Fibroblast of skin of left quadriceps (primary cell): ENCODE measurements at regions not wholly inside any gene's neighbourhood (a gene's known extent, or its start where the extent isn't known, plus 50 kb on each side); places are given as distances from the start of the nearest gene placed in this dataset.
A peak's percentile ranks its signal among the peaks of the same experiment; 100 is the strongest.
"Not testable (repeated sequence)": the region's sequence is repeated elsewhere in the genome, so short reads cannot be mapped to it uniquely, and the experiment has no call there.

Source experiments
- DNase-seq, 2 experiments: peaks; one replicate each; pipeline ENCODE4 v3.0.0-alpha.2; 2013; ENCODE audit warnings: low read depth in 2 of 2

DNA sequence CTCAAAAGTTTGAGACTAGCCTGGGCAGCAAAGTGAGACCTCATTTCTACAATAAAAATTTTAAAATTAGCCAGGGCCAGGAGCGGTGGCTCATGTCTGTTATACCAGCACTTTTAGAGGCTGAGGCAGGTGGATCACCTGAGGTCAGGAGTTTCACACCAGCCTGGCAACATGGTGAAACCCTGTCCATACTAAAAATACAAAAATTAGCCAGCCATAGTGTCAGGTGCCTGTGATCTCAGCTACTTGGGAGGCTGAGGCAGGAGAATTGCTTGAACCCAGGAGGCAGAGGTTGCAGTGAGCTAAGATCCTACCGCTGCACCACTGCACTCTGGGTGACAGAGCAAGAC, 85.1 kb upstream of the MAP4 start:
- not testable (repeated sequence) for DNase-seq

DNA sequence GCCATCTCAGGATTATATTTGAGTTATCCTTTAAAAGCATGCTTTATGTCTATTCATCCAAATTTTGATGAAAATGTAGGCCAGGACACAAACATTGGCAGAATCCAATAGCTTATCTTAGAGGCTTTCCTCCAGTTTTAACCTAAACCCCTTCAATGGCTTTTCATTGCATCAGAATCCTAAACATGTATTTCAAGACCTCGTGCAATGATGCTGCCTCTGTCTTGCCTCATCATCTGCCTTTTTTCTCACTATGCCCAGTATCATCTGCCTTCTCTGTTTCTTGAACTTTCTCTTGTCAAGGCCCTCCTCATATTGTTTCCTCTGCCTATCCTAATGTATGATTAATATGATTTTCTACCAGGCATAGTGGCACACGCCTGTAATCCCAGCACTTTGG, 76.1 kb upstream of the MAP4 start:
- no peak for DNase-seq

DNA sequence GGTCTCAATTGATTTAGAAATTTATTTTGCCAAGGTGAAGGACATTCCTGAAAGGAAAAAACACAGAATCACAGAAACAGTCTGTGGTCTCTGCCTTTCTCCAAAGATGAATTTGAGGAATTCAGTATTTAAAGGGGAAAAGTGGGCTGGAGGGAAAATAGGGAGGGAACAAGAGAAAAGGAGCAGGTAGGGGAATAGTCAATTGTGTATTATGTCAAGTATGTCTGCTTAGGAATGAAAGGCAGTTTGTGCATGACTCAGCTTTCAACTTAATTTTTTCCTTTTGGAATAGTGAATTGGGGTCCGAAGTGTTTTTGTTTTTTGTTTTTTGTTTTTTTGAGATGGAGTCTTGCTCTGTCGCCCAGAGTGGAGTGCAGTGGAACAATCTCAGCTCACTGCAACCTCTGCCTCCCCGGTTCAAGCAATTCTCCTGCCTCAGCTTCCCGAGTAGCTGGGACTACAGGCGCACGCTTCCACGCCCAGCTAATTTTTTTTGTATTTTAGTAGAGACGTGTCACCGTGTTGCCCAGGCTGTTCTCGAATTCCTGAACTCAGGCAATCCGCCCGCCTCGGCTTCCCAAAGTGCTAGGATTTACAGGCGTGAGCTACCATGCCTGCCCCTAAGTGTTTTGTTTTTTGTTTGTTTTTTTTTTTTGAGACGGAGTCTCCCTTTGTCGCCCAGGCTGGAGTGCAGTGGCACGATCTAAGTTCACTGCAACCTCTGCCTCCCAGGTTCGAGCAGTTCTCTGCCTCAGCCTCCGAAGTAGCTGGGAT, 74.1 kb upstream of the MAP4 start:
- no peak for DNase-seq

- peak; percentile 94 for DNase-seq
Measured at GRCh38 chr3:48088749-48089466, 72.7 kb upstream of the MAP4 start.

- no peak for DNase-seq
Measured at GRCh38 chr3:48088056-48088748, 72.0 kb upstream of the MAP4 start.

DNA sequence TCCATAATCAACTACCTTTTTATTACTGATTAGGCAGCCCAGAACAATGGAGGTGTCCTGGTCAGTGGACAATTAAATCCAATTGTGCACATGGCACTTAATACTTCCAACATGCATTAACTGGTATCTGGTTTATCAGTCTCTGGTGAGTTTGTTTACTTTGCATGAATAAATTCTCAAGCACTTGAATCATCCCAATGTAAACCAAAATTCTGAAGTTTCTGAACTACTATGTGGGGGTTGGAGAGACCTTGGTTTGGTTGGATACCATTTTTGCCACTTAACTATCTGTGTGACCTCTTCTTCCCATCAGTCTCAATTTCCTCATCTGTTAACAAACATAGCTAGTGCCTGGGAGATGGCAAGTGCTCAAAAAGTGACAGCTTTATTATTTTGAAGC, 70.5 kb upstream of the MAP4 start:
- peak; percentile 34 to 42 for DNase-seq

DNA sequence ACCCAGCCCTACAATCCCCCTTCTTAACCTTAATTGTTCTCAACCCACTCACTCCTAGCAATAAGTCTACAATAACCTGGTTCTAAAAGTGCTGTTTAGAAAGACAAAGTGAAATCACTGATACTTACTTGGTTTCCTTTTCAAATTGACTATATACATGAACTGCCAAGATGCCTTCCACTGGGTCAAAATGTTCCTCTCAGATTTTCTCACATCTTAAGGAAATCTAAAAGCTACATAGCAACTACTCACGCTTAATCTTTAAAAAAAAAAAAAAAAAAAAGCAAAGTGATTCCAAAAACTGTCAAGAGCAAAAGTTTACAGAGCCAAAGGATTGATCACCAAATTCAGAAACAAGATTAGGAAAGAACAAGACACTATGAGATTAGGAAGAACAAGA, 68.7 kb upstream of the MAP4 start:
- no peak for DNase-seq

DNA sequence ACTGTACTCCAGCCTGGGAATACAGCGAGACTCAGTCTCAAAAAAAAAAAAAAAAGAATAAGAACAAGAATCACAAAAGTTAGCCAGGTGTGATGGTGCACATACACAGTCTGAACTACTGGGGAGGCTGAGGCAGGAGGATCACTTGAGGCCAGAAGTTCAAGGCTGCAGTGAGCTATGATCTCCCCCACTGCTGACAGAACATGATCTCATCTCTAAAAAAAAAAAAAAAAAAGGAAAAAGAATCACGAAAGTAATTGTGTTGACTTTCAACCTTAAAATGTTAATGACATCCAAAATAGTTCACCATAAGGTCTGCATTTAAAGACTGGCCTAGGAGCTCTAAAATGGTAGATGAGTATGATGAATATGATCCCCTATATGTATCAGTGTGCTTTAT, 68.0 kb upstream of the MAP4 start:
- DNase-seq = no peak

DNA sequence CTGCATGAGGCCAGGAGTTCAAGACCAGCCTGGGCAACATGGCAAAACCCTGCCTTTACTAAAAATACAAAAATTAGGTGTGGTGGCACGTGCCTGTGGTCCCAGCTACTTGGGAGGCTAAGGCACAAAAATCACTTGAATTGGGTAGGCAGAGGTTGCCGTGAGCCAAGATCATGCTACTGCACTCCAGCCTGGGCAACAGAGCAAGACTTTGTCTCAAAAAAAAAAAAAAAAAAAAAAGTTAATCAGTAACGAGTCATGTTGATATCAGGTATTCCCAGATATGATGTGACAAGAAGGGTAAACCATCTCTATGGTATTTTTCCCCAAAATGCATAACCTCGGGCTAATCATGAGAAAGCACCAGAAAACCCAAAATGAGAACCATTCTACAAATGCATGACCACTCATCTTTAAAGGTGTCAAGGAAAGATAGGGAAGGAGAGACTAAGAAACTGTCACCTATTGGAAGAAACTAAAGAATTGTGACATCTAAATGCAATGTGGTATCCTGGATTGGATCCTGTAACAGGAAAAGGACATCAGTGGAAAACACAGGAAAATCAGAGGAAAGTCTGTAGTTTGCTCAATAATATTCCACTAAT, 66.5 kb upstream of the MAP4 start:
- no peak for DNase-seq

- DNase-seq = peak; percentile 50 to 63
Measured at GRCh38 chr3:48077815-48078214, 61.6 kb upstream of the MAP4 start.

- DNase-seq = no peak
Measured at GRCh38 chr3:48070030-48070429, 53.8 kb upstream of the MAP4 start.

DNA sequence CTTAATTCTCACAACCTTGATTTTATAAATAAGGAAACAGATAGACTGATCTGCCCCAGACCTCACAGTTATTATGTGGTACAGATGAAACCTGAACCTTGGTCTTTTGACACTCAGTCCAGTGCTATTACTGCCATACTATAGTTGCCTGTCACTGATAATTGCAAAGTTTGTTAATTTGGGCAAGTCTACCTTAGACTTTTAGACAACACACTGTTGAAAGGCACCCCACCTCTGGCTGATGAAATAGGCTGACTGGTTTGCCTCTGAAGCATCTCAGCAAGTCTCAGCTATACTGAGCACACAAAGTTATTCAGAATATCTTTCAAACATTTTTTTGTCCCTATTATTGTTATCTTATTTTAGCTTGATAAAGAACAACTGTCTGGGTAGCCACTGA, 53.1 kb upstream of the MAP4 start:
- DNase-seq = no peak

- no peak for DNase-seq
Measured at GRCh38 chr3:48068886-48069285, 52.7 kb upstream of the MAP4 start.

GRCh38 chr3:48068320-48068719, 52.1 kb upstream of the MAP4 start:
- not testable (repeated sequence) for DNase-seq

DNA sequence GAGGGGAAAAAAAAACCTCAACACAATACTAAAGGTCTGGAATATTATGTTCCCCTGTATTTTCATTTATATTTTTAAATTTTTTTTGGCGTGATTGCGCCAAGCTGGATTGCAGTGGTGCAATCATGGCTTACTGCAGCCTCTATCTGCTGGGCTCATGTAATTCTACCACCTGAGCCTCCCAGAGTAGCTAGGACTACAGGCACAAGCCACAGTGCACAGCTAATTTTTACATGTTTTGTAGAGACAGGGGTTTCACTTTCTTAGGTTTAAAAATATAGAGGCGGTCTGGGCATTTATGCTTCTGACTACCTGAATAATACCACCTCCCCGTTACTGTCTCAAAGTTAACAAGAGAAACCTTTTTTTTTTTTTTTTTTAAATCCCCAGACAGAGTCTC, 51.1 kb upstream of the MAP4 start:
- no peak for DNase-seq
